CD14-positive monocyte (primary cell): ENCODE measurements at regions not wholly inside any gene's neighbourhood (a gene's known extent, or its start where the extent isn't known, plus 50 kb on each side); places are given as distances from the start of the nearest gene placed in this dataset.

Source experiments
- DNase-seq, 3 donors: peaks; one replicate each; pipeline ENCODE4 v3.0.0-alpha.2; 2011 to 2022
- H2AFZ ChIP-seq: 2 replicates; pipeline ENCODE4 v1.6.0; 2012; ENCODE audit warnings: mild to moderate bottlenecking, low read depth, low read length, inconsistent platforms; ENCODE audit not compliant: insufficient read depth, poor library complexity, severe bottlenecking
- H3K27ac ChIP-seq, 2 donors: 1 replicate in 1 of 2; 2 replicates in 1 of 2; pipeline ENCODE4 v1.5.1; 2012 to 2013; ENCODE audit warnings: low read length in 2 of 2, control low read depth in 1 of 2, inconsistent platforms in 1 of 2, low read depth in 1 of 2, mild to moderate bottlenecking in 1 of 2
- H3K27me3 ChIP-seq, 2 donors: one replicate each; pipeline versions ENCODE4 v1.6.0 to v1.6.1; 2011 to 2013; ENCODE audit warnings: low read length in 2 of 2; ENCODE audit not compliant: control insufficient read depth in 2 of 2, insufficient read depth in 2 of 2
- H3K36me3 ChIP-seq, 2 donors: replicated peaks in 1 of 2; 1 replicate in 1 of 2; 2 replicates in 1 of 2; pipeline versions ENCODE4 v1.5.1 to v1.6.1; 2012 to 2013; ENCODE audit warnings: low read length in 2 of 2, control low read depth in 1 of 2, inconsistent platforms in 1 of 2, mild to moderate bottlenecking in 1 of 2; ENCODE audit not compliant: insufficient read depth in 2 of 2, control insufficient read depth in 1 of 2
- H3K4me1 ChIP-seq, 2 donors: 1 replicate in 1 of 2; 2 replicates in 1 of 2; pipeline versions ENCODE4 v1.5.1 to v1.6.1; 2012 to 2013; ENCODE audit warnings: low read length in 2 of 2, control low read depth in 1 of 2, inconsistent platforms in 1 of 2, mild to moderate bottlenecking in 1 of 2, moderate library complexity in 1 of 2; ENCODE audit not compliant: insufficient read depth in 2 of 2, control insufficient read depth in 1 of 2
- H3K4me2 ChIP-seq: replicated peaks from 2 replicates; pipeline ENCODE3; 2012; ENCODE audit warnings: low read length, moderate library complexity, mild to moderate bottlenecking; ENCODE audit not compliant: poor library complexity, severe bottlenecking; ENCODE audit errors: extremely low read depth
- H3K4me3 ChIP-seq, 3 experiments: fragments of 200-600 bp in 1 of 3; sonication (generic) in 1 of 3; replicated peaks in 1 of 3; 1 replicate in 2 of 3; 2 replicates in 1 of 3; pipeline ENCODE4 v1.5.1; 2011 to 2013; ENCODE audit warnings: low read length in 3 of 3, mild to moderate bottlenecking in 3 of 3, control low read depth in 2 of 3, low read depth in 2 of 3, inconsistent platforms in 1 of 3, moderate library complexity in 1 of 3
- H3K79me2 ChIP-seq: 2 replicates; pipeline ENCODE4 v1.6.0; 2012; ENCODE audit warnings: mild to moderate bottlenecking, control low read depth, inconsistent platforms, low read length, moderate library complexity; ENCODE audit not compliant: insufficient read depth
- H3K9ac ChIP-seq: 2 replicates; pipeline ENCODE4 v1.6.0; 2017; ENCODE audit warnings: low read length, mild to moderate bottlenecking; ENCODE audit not compliant: insufficient read depth, poor library complexity, severe bottlenecking
- H3K9me3 ChIP-seq, 2 donors: replicated peaks in 1 of 2; 1 replicate in 1 of 2; 2 replicates in 1 of 2; pipeline versions ENCODE4 v1.5.1 to v1.6.1; 2012 to 2013; ENCODE audit warnings: low read length in 2 of 2, control low read depth in 1 of 2; ENCODE audit not compliant: control insufficient read depth in 1 of 2, insufficient read depth in 1 of 2
- H4K20me1 ChIP-seq: 2 replicates; pipeline ENCODE4 v1.6.0; 2012; ENCODE audit warnings: mild to moderate bottlenecking, low read length, control low read depth, moderate library complexity; ENCODE audit not compliant: insufficient read depth
- H3K27ac Mint-ChIP-seq, 7 donors: one replicate each; pipeline ENCODE4 v1.8.0; 2020; ENCODE audit warnings: mild to moderate bottlenecking in 7 of 7, mixed read lengths in 7 of 7, moderate library complexity in 6 of 7, inconsistent platforms in 2 of 7
- H3K27me3 Mint-ChIP-seq, 3 donors: one replicate each; pipeline ENCODE4 v1.8.0; 2021 to 2022; ENCODE audit warnings: low read depth in 3 of 3, mild to moderate bottlenecking in 3 of 3, mixed read lengths in 3 of 3, moderate library complexity in 3 of 3, inconsistent platforms in 1 of 3
- H3K36me3 Mint-ChIP-seq, 2 donors: one replicate each; pipeline ENCODE4 v1.8.0; 2020; ENCODE audit warnings: mixed read lengths in 2 of 2, inconsistent platforms in 1 of 2, mild to moderate bottlenecking in 1 of 2
- H3K4me1 Mint-ChIP-seq: one replicate; pipeline ENCODE4 v1.8.0; 2020; ENCODE audit warnings: mild to moderate bottlenecking, mixed read lengths
- H3K4me3 Mint-ChIP-seq, 2 donors: one replicate each; pipeline ENCODE4 v1.8.0; 2020; ENCODE audit warnings: mild to moderate bottlenecking in 2 of 2, mixed read lengths in 2 of 2, moderate library complexity in 1 of 2
- H3K9me3 Mint-ChIP-seq, 7 donors: one replicate each; pipeline ENCODE4 v1.8.0; 2020 to 2022; ENCODE audit warnings: mixed read lengths in 7 of 7, mild to moderate bottlenecking in 6 of 7, moderate library complexity in 6 of 7, inconsistent platforms in 2 of 7
- CTCF ChIP-seq: fragments of 200-600 bp; IDR thresholded peaks from one replicate; pipeline ENCODE4 v1.8.0; 2022; ENCODE audit warnings: antibody characterized with exemption, mild to moderate bottlenecking
- WGBS: methylation state at CpG from one replicate; pipeline ENCODE4 v1.1.5; 2013; ENCODE audit warnings: missing lambda C conversion rate; ENCODE audit not compliant: insufficient coverage; 5-methylcytosine and 5-hydroxymethylcytosine counted together
- intact Hi-C, 2 donors: fragments of 100-400 bp; cut with micrococcal nuclease; formaldehyde crosslinking; loops; one replicate each; pipeline versions ENCODE4 v1.15.0 to v1.15.1; 2023

GRCh38 chr6:67506352-67506751 is 1128.7 kb upstream of the ADGRB3 start:
- Histone ChIP-seq H3K36me3 (no peaks in the 10 kb centered on the region), H4K20me1 (no peaks in the 10 kb centered on the region), H2AFZ (no peak overlapping the region), H3K4me3 (no peak overlapping the region), H3K27ac (no peak overlapping the region), H3K79me2 (no peaks in the 10 kb centered on the region), H3K9ac (no peak overlapping the region), H3K4me2 (no peak overlapping the region), H3K27me3 (no peaks in the 10 kb centered on the region), H3K4me1 (no peaks in the 10 kb centered on the region), H3K9me3 (peaks cover 0 to 9% of the 10 kb centered on the region in 2 donors)
- H3K9me3 Mint-ChIP-seq = peaks cover 0 to 13% (median 6%) of the 10 kb centered on the region in 7 donors
- H3K4me1 Mint-ChIP-seq = no peaks in the 10 kb centered on the region
- no peaks in the 10 kb centered on the region for H3K36me3 Mint-ChIP-seq
- WGBS = 75% methylated on average over 2 of the region's 2 CpGs
- DNase-seq = no peak
- intact Hi-C loops = no loop called here
- no peak overlapping the region for H3K4me3 Mint-ChIP-seq
- no peaks in the 10 kb centered on the region for H3K27me3 Mint-ChIP-seq
- no peak overlapping the region for H3K27ac Mint-ChIP-seq
- no peak for TF ChIP-seq CTCF

GRCh38 chr6:67501755-67502154 is 1133.3 kb upstream of the ADGRB3 start:
- Mint-ChIP-seq H3K27ac (no peak overlapping the region), H3K27me3 (no peaks in the 10 kb centered on the region), H3K4me3 (no peak overlapping the region), H3K36me3 (no peaks in the 10 kb centered on the region), H3K9me3 (peaks cover 0 to 8% (median 3%) of the 10 kb centered on the region in 7 donors), H3K4me1 (no peaks in the 10 kb centered on the region)
- no peak for DNase-seq
- Histone ChIP-seq H3K9me3 (peaks cover 0 to 5% of the 10 kb centered on the region in 2 donors), H2AFZ (no peak overlapping the region), H4K20me1 (no peaks in the 10 kb centered on the region), H3K4me1 (no peaks in the 10 kb centered on the region), H3K9ac (no peak overlapping the region), H3K27ac (no peak overlapping the region), H3K4me3 (no peak overlapping the region), H3K79me2 (no peaks in the 10 kb centered on the region), H3K4me2 (no peak overlapping the region), H3K36me3 (no peaks in the 10 kb centered on the region), H3K27me3 (no peaks in the 10 kb centered on the region)
- WGBS = no CpG with 5 or more reads among the region's 5 CpGs
- no peak for TF ChIP-seq CTCF
- intact Hi-C loops = no loop called here
